Keratinocyte (primary cell): ENCODE measurements at regions not wholly inside any gene's neighbourhood (a gene's known extent, or its start where the extent isn't known, plus 50 kb on each side); places are given as distances from the start of the nearest gene placed in this dataset.
"Not testable (repeated sequence)": the region's sequence is repeated elsewhere in the genome, so short reads cannot be mapped to it uniquely, and the experiment has no call there.

Source experiments
- DNase-seq: peaks from one replicate; pipeline ENCODE4 v3.0.0-alpha.2; 2011; ENCODE audit warnings: low read depth, missing footprints, low spot score
- FAIRE-seq: peaks from 2 replicates; lab custom pipeline; 2011; peaks lifted over from hg19 to GRCh38; lab: Jason Lieb, UNC
- H2AFZ ChIP-seq: 2 replicates; pipeline ENCODE4 v1.6.0; 2012; ENCODE audit warnings: low read length, control low read depth, inconsistent platforms; ENCODE audit not compliant: control insufficient read depth
- H3K27ac ChIP-seq: 2 replicates; pipeline ENCODE4 v1.5.1; 2011; ENCODE audit warnings: low read length; ENCODE audit not compliant: control insufficient read depth, insufficient read depth
- H3K27me3 ChIP-seq: 3 replicates; pipeline ENCODE4 v1.6.0; 2011; ENCODE audit warnings: low read length; ENCODE audit not compliant: control insufficient read depth, insufficient read depth; ENCODE audit errors: extremely low read depth
- H3K36me3 ChIP-seq, 2 experiments: 2 replicates in 1 of 2; 3 replicates in 1 of 2; pipeline ENCODE4 v1.5.1; 2011; ENCODE audit warnings: low read length in 2 of 2, mild to moderate bottlenecking in 1 of 2; ENCODE audit not compliant: control insufficient read depth in 2 of 2, insufficient read depth in 2 of 2; ENCODE audit errors: extremely low read depth in 1 of 2
- H3K4me1 ChIP-seq: 3 replicates; pipeline ENCODE4 v1.5.1; 2011; ENCODE audit warnings: low read length; ENCODE audit not compliant: control insufficient read depth, insufficient read depth; ENCODE audit errors: extremely low read depth
- H3K4me2 ChIP-seq: 3 replicates; pipeline ENCODE4 v1.6.0; 2011; ENCODE audit warnings: low read depth, low read length; ENCODE audit not compliant: control insufficient read depth, insufficient read depth; ENCODE audit errors: extremely low read depth
- H3K4me3 ChIP-seq, 3 experiments: fragments of 200-600 bp in 1 of 3; sonication (generic) in 1 of 3; 2 replicates in 2 of 3; 3 replicates in 1 of 3; pipeline ENCODE4 v1.5.1; 2011 to 2016; ENCODE audit warnings: low read length in 3 of 3, mild to moderate bottlenecking in 3 of 3, control low read depth in 2 of 3, inconsistent platforms in 1 of 3, low read depth in 1 of 3, mixed read lengths in 1 of 3, mixed run types in 1 of 3, moderate library complexity in 1 of 3; ENCODE audit not compliant: control insufficient read depth in 2 of 3, insufficient read depth in 2 of 3; ENCODE audit errors: extremely low read depth in 1 of 3
- H3K79me2 ChIP-seq: 2 replicates; pipeline ENCODE4 v1.6.0; 2012; ENCODE audit warnings: low read length; ENCODE audit not compliant: control insufficient read depth, insufficient read depth
- H3K9ac ChIP-seq: 3 replicates; pipeline ENCODE4 v1.6.0; 2011; ENCODE audit warnings: low read length; ENCODE audit not compliant: control insufficient read depth, insufficient read depth; ENCODE audit errors: extremely low read depth
- H3K9me1 ChIP-seq: 3 replicates; pipeline ENCODE4 v1.6.0; 2011; ENCODE audit warnings: low read length; ENCODE audit not compliant: control insufficient read depth, insufficient read depth; ENCODE audit errors: extremely low read depth
- H3K9me3 ChIP-seq: 2 replicates; pipeline ENCODE4 v1.5.1; 2012; ENCODE audit warnings: low read depth, low read length; ENCODE audit not compliant: control insufficient read depth
- H4K20me1 ChIP-seq: 3 replicates; pipeline ENCODE4 v1.6.0; 2011; ENCODE audit warnings: low read length; ENCODE audit not compliant: control insufficient read depth, insufficient read depth; ENCODE audit errors: extremely low read depth
- CTCF ChIP-seq, 3 experiments: IDR thresholded peaks in 1 of 3; conservative IDR thresholded peaks in 1 of 3; optimal IDR thresholded peaks in 1 of 3; 2 replicates in 2 of 3; 3 replicates in 1 of 3; pipeline versions ENCODE3 to v1.5.1; 2011; ENCODE audit warnings: low read length in 3 of 3, mild to moderate bottlenecking in 3 of 3, moderate library complexity in 2 of 3, control low read depth in 1 of 3, inconsistent platforms in 1 of 3; ENCODE audit not compliant: insufficient read depth in 2 of 3; ENCODE audit errors: extremely low read depth in 1 of 3
- EZH2 ChIP-seq: IDR thresholded peaks from one replicate; pipeline ENCODE4 v1.6.1; 2012; ENCODE audit warnings: inconsistent platforms, mild to moderate bottlenecking, low read length, moderate library complexity
- dilution Hi-C: fragments of 300-500 bp; cut with MboI; formaldehyde crosslinking; loops from one replicate; pipeline ENCODE4 v1.7.0; 2020; ENCODE audit warnings: low sequenced_read_pairs; ENCODE audit not compliant: extremely low pct_ligation_motif_present

DNA sequence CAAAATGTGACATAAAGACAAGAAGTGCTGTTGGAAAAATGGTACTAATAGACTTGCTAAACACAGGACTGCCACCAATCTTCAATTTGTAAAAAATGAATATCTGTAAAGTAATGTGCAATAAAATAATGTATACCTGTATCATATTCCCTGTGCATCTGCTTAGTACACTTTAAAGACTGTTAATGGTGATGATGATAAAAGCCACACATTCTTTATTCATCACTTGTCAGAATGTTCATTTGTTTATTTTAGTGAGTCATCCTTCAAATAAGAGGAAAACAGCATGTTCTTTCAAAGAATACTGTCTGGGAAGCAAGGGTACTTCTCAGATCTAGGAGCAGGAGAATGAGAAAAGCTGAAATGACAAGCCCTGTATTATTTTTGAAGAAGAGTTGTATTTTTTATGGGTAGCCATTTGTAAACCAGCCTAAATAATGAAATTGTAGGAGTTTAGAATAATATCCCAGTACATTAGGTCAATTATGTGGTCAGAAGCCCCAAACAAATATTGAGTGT lies 78.3 kb upstream of the PSMA6 start:
- FAIRE-seq: peak; percentile 63
- H4K20me1 ChIP-seq: no peaks in the 10 kb centered on the region
- H3K4me2 ChIP-seq: peak overlapping the region; percentile 72
- no peaks in the 10 kb centered on the region for H3K27me3 ChIP-seq
- no peak overlapping the region for H3K4me3 ChIP-seq
- no peaks in the 10 kb centered on the region for H3K9me3 ChIP-seq
- no peak overlapping the region for H2AFZ ChIP-seq
- dilution Hi-C loops: no loop called here
- TF ChIP-seq EZH2 (no peak), CTCF (optimal IDR thresholded peaks at IDR 0.05 in 1 of 3, IDR thresholded peaks at IDR 0.05 in 1 of 3, conservative IDR thresholded peaks at IDR 0.05 in 1 of 3; ENCODE audit: extremely low read depth in 1 of 3, insufficient read depth in 2 of 3, low read length in 3 of 3) (no peak)
- H3K9me1 ChIP-seq: no peaks in the 10 kb centered on the region
- no peaks in the 10 kb centered on the region for H3K36me3 ChIP-seq
- peak overlapping the region; percentile 69 for H3K9ac ChIP-seq
- H3K27ac ChIP-seq: peak overlapping the region; percentile 87
- peak; percentile 49 for DNase-seq
- no peaks in the 10 kb centered on the region for H3K79me2 ChIP-seq
- peaks cover 27% of the 10 kb centered on the region for H3K4me1 ChIP-seq

- H3K79me2 ChIP-seq, H4K20me1 ChIP-seq, H3K9me3 ChIP-seq, H3K9me1 ChIP-seq, H3K36me3 ChIP-seq, H3K27me3 ChIP-seq, H3K4me3 ChIP-seq, FAIRE-seq, H2AFZ ChIP-seq, dilution Hi-C loops: not testable (repeated sequence)
- Histone ChIP-seq H3K9ac (peak overlapping the region; percentile 69), H3K4me1 (peaks cover 27% of the 10 kb centered on the region), H3K4me2 (peak overlapping the region; percentile 72), H3K27ac (peak overlapping the region; percentile 87)
- peak; percentile 61 for DNase-seq
These were observed 77.8 kb upstream of the PSMA6 start for GRCh38 chr14:35214402-35214801.
